ENCODE measurements at regions not wholly inside any gene's neighbourhood (a gene's known extent, or its start where the extent isn't known, plus 50 kb on each side); places are given as distances from the start of the nearest gene placed in this dataset.

- no peak for TF ChIP-seq SRF (IDR thresholded peaks at IDR 0.05; ENCODE audit: low read depth)
- no peak for TF ChIP-seq POLR2A (IDR thresholded peaks at IDR 0.05; ENCODE audit: borderline replicate concordance, extremely low read depth, insufficient read depth, insufficient read length)
- TF ChIP-seq, protein P1, sequence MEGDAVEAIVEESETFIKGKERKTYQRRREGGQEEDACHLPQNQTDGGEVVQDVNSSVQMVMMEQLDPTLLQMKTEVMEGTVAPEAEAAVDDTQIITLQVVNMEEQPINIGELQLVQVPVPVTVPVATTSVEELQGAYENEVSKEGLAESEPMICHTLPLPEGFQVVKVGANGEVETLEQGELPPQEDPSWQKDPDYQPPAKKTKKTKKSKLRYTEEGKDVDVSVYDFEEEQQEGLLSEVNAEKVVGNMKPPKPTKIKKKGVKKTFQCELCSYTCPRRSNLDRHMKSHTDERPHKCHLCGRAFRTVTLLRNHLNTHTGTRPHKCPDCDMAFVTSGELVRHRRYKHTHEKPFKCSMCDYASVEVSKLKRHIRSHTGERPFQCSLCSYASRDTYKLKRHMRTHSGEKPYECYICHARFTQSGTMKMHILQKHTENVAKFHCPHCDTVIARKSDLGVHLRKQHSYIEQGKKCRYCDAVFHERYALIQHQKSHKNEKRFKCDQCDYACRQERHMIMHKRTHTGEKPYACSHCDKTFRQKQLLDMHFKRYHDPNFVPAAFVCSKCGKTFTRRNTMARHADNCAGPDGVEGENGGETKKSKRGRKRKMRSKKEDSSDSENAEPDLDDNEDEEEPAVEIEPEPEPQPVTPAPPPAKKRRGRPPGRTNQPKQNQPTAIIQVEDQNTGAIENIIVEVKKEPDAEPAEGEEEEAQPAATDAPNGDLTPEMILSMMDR (IDR thresholded peaks at IDR 0.05 in 2 of 3, conservative IDR thresholded peaks at IDR 0.05 in 1 of 3; ENCODE audit: borderline replicate concordance in 1 of 3, insufficient read depth in 1 of 3, low read depth in 2 of 3, low read length in 2 of 3) = no peak
- no peak for TF ChIP-seq SP1 (IDR thresholded peaks at IDR 0.05; ENCODE audit: low read depth)
- no peak for TF ChIP-seq EZH2 (IDR thresholded peaks at IDR 0.05)
- TF ChIP-seq JUND (IDR thresholded peaks at IDR 0.05) = no peak
- TF ChIP-seq REST (IDR thresholded peaks at IDR 0.05; ENCODE audit: low read depth) = no peak
- TF ChIP-seq POLR2AphosphoS5 (IDR thresholded peaks at IDR 0.05; ENCODE audit: low read depth, low read length) = no peak
- TF ChIP-seq EGR1 (IDR thresholded peaks at IDR 0.05; ENCODE audit: low read depth) = no peak
- TF ChIP-seq SIN3A (IDR thresholded peaks at IDR 0.05; ENCODE audit: low read depth) = no peak
These were observed 240.2 kb upstream of the NBEA start for GRCh38 chr13:34701919-34702318.
